ENCODE measurements at regions not wholly inside any gene's neighbourhood (a gene's known extent, or its start where the extent isn't known, plus 50 kb on each side); places are given as distances from the start of the nearest gene placed in this dataset.

GRCh38 chr20:6616421-6616820 lies 151.1 kb upstream of the BMP2 start:
- TF ChIP-seq POLR2AphosphoS5 (IDR thresholded peaks at IDR 0.05; ENCODE audit: low read depth, low read length), result no peak
- no peak for TF ChIP-seq POLR2A (IDR thresholded peaks at IDR 0.05; ENCODE audit: low read depth, low read length)
- TF ChIP-seq TAF1 (IDR thresholded peaks at IDR 0.05; ENCODE audit: low read depth, low read length), result no peak
- TF ChIP-seq SPI1 (IDR thresholded peaks at IDR 0.05; ENCODE audit: low read depth, low read length), result no peak
- TF ChIP-seq PAX5 (IDR thresholded peaks at IDR 0.05; ENCODE audit: insufficient read depth, low read length, severe bottlenecking), result no peak
- TF ChIP-seq POU2F2 (IDR thresholded peaks at IDR 0.05; ENCODE audit: low read depth, low read length), result no peak

Data from GM12891 (cell line).